HG03354 (cell line): ENCODE measurements at regions not wholly inside any gene's neighbourhood (a gene's known extent, or its start where the extent isn't known, plus 50 kb on each side); places are given as distances from the start of the nearest gene placed in this dataset.

Experiments used
- ATAC-seq: cut with Tn5 transposase; IDR thresholded peaks from one replicate; pipeline ENCODE4 v1.9.1; 2021; ENCODE audit warnings: mild to moderate bottlenecking; ENCODE audit not compliant: unreplicated experiment, poor library complexity, severe bottlenecking

DNA sequence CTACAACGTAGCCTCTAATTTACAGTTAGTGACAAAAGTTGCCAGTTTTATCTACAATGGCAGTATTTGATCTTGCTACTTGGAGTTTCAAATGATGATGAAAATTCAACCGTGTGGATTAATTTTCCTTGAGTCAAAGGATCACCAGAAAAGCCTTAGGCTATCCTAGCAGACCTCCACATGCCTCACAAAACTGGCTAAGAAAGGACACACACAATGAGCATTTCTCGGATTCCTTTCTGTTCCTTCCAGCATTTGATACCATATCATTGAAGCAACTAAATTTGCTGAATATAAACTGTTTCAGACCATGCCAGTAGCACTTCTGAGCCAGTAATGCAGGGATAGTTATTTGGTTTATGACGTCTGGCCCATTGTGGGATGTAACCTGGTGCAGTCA, 587.4 kb upstream of the MDFIC2 start:
- ATAC-seq = no peak

DNA sequence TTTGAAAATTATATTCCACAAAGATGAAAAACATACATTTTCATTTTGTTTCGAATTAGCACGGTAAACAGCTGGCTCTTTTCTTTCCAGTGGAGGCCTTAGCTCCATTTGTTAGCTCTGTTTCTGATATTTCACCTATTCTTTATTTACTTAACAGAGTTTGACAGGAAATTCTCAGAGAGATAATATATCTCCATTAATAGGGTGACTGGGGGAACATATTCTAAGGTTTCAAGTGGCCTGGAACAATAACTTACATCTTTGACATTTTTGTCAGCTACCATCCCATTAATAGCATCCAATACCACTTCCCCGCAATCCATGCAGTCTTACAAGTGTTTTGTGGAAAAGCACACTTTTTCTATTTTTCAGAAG, 577.6 kb upstream of the MDFIC2 start:
- ATAC-seq = no peak

DNA sequence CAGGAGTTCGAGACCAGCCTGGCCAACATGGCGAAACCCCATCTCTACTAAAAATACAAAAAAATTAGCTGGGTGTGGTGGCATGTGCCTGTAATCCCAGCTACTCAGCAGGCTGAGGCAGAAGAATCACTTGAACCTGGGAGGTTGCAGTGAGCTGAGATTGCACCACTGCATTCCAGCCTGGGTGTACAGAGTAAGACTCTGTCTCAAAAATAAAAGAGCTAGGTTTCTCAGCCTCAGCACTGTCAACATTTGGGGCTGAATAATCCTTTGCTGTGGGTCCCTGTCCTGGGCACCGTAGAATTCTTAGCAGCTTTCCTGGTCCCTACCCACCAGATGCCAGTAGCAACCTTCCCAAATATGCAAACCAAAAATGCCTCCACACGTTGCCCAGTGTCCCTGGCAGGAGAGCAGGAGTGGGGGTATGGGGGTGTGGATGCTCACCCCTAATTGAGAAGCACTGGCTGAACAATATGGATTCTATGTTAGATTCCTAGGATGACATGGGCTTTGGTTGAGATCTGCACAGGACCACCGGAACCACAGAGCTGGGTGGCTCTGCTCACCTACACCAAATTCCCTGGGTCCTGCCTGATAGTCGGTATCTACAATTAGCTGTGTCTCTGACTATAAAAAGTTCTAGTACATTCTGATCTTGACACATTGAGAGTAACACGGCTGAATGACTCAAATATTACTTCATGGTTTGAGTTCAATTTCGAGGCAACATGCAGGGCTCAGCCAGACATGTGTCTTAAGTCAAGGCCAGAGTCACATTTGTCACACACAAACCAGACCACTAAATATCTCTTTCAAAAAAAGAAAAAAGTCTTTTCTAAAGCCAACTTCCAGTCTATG, 577.0 kb upstream of the MDFIC2 start:
- ATAC-seq = no peak

GRCh38 chr3:70885636-70886035, 573.2 kb upstream of the MDFIC2 start:
- ATAC-seq = no peak

- ATAC-seq = no peak
These were observed 569.7 kb upstream of the MDFIC2 start for GRCh38 chr3:70882104-70882503.

DNA sequence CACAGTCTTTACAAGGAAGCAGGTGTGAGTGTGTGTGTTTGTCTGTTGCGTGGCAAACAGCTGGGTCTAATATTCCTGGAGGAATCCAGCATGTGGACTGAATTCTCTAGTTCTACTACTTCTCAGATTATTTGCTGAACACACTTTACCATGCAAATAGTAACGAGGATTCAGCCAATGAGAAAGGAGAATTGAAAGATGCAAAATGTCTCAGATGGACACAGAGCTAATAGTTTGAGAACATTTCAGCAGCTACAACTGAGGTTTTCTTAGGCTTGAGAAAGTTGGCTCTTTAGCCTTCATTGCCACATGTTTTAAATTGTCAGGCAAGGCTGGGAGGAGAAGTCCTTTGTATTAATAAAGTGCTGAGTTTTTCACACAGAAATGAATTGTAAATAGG, 568.0 kb upstream of the MDFIC2 start:
- no peak for ATAC-seq

DNA sequence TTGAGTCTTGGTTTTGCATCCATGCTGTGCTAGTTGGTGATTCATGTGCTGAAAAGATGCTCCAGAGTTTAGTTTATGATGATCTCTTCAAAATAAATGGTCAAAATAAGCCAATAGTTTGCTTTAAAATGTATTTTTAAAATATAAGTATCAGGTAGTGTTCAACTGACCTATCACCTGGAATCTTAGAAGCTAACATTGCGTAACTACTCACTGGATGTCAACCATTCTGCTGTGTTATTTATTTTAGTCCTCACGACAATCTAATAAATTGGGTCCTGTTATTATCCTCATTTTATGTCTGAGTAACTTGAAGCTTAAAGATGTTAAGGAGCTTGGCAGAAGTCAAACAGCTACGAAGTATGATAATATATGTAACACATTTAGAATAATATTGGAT, 563.7 kb upstream of the MDFIC2 start:
- ATAC-seq = no peak

- ATAC-seq = no peak
These were observed 561.8 kb upstream of the MDFIC2 start for GRCh38 chr3:70874196-70874595.

- no peak for ATAC-seq
These were observed 561.2 kb upstream of the MDFIC2 start for GRCh38 chr3:70873686-70874085.

DNA sequence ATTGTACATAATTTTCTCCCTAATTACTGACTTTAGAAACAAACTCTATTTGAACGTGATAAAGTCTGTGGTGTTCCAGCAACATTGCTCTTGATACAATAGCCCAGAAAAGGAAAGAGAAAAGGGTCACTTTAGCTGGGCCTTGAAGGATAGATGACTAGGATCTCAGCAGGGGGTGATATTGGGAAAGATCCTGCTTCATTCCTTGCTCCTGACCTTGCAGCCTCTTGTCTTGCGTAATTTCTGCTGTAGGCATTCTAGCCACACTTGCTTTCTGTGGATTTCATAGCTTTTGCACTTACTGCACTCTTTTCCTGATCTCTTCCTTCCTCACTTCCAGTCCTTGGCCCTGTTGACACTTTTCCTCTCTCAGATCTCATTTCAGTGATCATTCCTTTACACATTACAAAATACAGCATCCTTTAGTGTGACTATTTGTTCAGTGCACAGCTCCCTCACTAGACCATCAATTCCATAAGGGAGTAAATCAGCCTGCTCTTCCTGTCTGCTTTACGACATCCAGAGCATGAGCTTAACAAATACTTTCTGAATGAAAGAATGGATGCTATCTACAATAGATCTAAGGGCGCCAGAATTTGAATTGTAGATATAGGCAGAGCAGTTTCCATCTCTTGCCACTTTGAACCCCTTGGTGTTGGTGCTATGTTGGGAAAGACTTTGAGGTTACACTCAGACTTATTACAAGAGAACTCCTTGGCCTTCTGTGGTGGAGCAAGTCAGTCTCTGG, 559.6 kb upstream of the MDFIC2 start:
- no peak for ATAC-seq

DNA sequence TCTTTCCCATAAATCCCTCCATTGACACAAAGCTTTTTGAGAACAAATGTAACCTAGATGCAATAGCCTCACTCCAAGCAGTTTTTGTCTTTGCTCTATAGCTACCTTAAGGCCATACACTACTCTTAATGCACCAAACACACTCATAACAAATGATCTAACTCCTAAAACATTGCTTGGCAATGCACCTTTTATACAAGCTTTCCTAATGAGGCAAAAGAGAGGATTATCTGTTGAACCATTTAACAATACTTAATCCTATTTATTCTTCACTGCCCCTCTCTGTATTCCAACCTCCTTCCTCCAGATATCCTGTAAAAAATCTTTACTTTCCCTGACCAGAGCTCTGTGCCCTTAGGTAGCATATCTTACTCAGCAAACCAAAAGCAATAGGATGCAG, 558.1 kb upstream of the MDFIC2 start:
- ATAC-seq = no peak

GRCh38 chr3:70868561-70868960, 556.1 kb upstream of the MDFIC2 start:
- no peak for ATAC-seq

GRCh38 chr3:70863049-70863448, 550.6 kb upstream of the MDFIC2 start:
- ATAC-seq = no peak

DNA sequence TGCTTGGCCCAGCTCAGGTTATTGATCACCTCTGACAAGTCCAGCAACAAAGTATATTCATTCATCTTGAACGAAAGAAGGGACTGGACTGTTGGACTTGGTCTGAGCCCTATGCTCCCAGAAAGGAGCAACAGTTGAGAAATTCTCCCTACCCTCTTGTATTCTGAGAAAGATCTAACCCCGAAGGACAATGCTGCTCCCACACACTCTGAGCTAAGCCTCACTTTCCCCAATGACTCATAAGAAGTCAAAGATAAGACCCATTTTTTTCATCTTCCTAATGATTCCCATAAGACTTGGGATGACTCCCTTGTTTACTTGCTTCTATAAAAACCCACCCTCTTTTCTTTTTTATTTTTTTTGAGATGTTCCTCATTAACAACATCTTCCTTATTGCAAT, 549.4 kb upstream of the MDFIC2 start:
- ATAC-seq = no peak

DNA sequence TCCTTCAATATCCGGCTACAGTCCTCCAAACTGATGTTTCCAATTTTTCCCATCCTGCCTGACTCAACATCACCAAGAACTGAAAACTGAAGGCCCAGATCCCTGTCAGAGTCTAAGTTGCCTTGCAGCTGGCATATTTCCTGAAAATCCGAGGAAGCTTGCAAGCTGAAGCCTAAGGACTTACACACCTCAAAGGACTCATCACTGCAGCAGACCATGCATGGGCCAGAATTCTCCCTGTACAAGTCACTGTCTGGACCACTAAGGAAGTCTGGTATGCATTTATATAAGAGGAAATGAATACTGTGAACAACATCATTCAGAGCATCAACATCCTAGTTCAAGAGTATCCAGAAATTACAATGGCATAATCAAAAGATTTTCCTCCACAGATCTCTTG, 548.8 kb upstream of the MDFIC2 start:
- no peak for ATAC-seq

GRCh38 chr3:70857916-70858315, 545.5 kb upstream of the MDFIC2 start:
- ATAC-seq = no peak

GRCh38 chr3:70856414-70857162, 544.1 kb upstream of the MDFIC2 start:
- ATAC-seq = peak; percentile 76

DNA sequence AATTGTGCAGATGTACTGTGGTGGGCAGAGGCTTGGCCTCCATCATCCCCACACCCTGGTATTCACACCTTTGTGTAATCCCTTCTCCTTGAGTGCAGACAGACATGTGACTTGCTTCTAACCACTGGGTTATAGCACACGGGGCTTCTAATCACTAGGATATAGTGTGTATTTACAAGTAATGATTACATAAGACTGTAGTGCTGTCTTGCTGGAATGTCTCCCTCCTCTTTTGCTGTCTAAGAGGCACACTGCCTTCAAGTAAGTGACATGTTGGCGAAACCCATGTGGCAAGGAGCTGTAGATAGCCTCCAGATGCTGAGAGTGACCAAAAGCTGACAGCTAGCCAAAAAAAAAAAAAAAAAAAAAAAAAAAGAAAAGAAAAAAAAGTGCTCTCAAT, 542.7 kb upstream of the MDFIC2 start:
- ATAC-seq = no peak

- no peak for ATAC-seq
These were observed 541.7 kb upstream of the MDFIC2 start for GRCh38 chr3:70854108-70854507.

- ATAC-seq = no peak
These were observed 540.9 kb upstream of the MDFIC2 start for GRCh38 chr3:70853161-70853944.
